ENCODE measurements at regions not wholly inside any gene's neighbourhood (a gene's known extent, or its start where the extent isn't known, plus 50 kb on each side); places are given as distances from the start of the nearest gene placed in this dataset.

DNA sequence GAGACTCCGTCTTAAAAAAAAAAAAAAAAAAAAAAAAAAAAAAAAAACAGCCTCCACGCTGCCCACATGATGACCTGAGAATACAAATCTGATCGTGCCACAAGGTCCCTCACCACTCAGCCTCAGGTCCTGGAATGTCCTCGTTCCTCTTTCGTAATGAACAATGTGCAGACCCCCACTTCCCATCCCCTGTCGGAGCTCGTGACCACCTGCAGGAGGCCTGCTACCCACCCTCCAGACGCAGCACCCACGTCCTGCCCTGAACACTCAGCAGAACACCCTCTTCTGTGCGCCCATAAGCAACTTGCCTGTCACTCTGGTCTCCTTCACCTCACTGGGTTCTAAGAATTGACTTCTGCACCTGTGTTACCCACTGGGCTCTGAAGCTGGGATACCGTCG is 166.4 kb downstream of the KATNAL1 start:
- DNase-seq (ENCODE audit: low spot score) (no peak), ATAC-seq (no peak)
- CTCF ChIA-PET = no interaction called here
- TF ChIP-seq E2F4 (CRISPR knock-in tag; IDR thresholded peaks at IDR 0.05; ENCODE audit: borderline replicate concordance, low read depth) (no peak), ARID4B (CRISPR knock-in tag; IDR thresholded peaks at IDR 0.05; ENCODE audit: borderline replicate concordance) (no peak), SMAD4 (CRISPR knock-in tag; IDR thresholded peaks at IDR 0.05) (no peak), ZNF219 (CRISPR knock-in tag; IDR thresholded peaks at IDR 0.05; ENCODE audit: borderline replicate concordance) (no peak), NR2C2 (CRISPR knock-in tag; IDR thresholded peaks at IDR 0.05) (no peak), GABPB1 (CRISPR knock-in tag; IDR thresholded peaks at IDR 0.05) (no peak), PREB (CRISPR knock-in tag; IDR thresholded peaks at IDR 0.05; ENCODE audit: borderline replicate concordance) (no peak), E2F5 (CRISPR knock-in tag; IDR thresholded peaks at IDR 0.05) (no peak)
- TF ChIP-seq, protein P1, sequence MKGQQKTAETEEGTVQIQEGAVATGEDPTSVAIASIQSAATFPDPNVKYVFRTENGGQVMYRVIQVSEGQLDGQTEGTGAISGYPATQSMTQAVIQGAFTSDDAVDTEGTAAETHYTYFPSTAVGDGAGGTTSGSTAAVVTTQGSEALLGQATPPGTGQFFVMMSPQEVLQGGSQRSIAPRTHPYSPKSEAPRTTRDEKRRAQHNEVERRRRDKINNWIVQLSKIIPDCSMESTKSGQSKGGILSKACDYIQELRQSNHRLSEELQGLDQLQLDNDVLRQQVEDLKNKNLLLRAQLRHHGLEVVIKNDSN (CRISPR knock-in tag; IDR thresholded peaks at IDR 0.05) = no peak
- TF ChIP-seq, protein P2, sequence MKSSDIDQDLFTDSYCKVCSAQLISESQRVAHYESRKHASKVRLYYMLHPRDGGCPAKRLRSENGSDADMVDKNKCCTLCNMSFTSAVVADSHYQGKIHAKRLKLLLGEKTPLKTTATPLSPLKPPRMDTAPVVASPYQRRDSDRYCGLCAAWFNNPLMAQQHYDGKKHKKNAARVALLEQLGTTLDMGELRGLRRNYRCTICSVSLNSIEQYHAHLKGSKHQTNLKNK (CRISPR knock-in tag; IDR thresholded peaks at IDR 0.05) = no peak
- TF ChIP-seq, protein P3, sequence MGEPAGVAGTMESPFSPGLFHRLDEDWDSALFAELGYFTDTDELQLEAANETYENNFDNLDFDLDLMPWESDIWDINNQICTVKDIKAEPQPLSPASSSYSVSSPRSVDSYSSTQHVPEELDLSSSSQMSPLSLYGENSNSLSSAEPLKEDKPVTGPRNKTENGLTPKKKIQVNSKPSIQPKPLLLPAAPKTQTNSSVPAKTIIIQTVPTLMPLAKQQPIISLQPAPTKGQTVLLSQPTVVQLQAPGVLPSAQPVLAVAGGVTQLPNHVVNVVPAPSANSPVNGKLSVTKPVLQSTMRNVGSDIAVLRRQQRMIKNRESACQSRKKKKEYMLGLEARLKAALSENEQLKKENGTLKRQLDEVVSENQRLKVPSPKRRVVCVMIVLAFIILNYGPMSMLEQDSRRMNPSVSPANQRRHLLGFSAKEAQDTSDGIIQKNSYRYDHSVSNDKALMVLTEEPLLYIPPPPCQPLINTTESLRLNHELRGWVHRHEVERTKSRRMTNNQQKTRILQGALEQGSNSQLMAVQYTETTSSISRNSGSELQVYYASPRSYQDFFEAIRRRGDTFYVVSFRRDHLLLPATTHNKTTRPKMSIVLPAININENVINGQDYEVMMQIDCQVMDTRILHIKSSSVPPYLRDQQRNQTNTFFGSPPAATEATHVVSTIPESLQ (CRISPR knock-in tag; IDR thresholded peaks at IDR 0.05) = no peak
- TF ChIP-seq, protein P4, sequence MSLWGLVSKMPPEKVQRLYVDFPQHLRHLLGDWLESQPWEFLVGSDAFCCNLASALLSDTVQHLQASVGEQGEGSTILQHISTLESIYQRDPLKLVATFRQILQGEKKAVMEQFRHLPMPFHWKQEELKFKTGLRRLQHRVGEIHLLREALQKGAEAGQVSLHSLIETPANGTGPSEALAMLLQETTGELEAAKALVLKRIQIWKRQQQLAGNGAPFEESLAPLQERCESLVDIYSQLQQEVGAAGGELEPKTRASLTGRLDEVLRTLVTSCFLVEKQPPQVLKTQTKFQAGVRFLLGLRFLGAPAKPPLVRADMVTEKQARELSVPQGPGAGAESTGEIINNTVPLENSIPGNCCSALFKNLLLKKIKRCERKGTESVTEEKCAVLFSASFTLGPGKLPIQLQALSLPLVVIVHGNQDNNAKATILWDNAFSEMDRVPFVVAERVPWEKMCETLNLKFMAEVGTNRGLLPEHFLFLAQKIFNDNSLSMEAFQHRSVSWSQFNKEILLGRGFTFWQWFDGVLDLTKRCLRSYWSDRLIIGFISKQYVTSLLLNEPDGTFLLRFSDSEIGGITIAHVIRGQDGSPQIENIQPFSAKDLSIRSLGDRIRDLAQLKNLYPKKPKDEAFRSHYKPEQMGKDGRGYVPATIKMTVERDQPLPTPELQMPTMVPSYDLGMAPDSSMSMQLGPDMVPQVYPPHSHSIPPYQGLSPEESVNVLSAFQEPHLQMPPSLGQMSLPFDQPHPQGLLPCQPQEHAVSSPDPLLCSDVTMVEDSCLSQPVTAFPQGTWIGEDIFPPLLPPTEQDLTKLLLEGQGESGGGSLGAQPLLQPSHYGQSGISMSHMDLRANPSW (CRISPR knock-in tag; conservative IDR thresholded peaks at IDR 0.05; ENCODE audit: low read depth) = no peak
- TF ChIP-seq, protein P5, sequence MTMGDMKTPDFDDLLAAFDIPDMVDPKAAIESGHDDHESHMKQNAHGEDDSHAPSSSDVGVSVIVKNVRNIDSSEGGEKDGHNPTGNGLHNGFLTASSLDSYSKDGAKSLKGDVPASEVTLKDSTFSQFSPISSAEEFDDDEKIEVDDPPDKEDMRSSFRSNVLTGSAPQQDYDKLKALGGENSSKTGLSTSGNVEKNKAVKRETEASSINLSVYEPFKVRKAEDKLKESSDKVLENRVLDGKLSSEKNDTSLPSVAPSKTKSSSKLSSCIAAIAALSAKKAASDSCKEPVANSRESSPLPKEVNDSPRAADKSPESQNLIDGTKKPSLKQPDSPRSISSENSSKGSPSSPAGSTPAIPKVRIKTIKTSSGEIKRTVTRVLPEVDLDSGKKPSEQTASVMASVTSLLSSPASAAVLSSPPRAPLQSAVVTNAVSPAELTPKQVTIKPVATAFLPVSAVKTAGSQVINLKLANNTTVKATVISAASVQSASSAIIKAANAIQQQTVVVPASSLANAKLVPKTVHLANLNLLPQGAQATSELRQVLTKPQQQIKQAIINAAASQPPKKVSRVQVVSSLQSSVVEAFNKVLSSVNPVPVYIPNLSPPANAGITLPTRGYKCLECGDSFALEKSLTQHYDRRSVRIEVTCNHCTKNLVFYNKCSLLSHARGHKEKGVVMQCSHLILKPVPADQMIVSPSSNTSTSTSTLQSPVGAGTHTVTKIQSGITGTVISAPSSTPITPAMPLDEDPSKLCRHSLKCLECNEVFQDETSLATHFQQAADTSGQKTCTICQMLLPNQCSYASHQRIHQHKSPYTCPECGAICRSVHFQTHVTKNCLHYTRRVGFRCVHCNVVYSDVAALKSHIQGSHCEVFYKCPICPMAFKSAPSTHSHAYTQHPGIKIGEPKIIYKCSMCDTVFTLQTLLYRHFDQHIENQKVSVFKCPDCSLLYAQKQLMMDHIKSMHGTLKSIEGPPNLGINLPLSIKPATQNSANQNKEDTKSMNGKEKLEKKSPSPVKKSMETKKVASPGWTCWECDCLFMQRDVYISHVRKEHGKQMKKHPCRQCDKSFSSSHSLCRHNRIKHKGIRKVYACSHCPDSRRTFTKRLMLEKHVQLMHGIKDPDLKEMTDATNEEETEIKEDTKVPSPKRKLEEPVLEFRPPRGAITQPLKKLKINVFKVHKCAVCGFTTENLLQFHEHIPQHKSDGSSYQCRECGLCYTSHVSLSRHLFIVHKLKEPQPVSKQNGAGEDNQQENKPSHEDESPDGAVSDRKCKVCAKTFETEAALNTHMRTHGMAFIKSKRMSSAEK (CRISPR knock-in tag; IDR thresholded peaks at IDR 0.05; ENCODE audit: borderline replicate concordance) = no peak
- TF ChIP-seq, protein P6, sequence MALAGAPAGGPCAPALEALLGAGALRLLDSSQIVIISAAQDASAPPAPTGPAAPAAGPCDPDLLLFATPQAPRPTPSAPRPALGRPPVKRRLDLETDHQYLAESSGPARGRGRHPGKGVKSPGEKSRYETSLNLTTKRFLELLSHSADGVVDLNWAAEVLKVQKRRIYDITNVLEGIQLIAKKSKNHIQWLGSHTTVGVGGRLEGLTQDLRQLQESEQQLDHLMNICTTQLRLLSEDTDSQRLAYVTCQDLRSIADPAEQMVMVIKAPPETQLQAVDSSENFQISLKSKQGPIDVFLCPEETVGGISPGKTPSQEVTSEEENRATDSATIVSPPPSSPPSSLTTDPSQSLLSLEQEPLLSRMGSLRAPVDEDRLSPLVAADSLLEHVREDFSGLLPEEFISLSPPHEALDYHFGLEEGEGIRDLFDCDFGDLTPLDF (CRISPR knock-in tag; IDR thresholded peaks at IDR 0.05) = no peak
- Mint-ChIP-seq H3K27ac (no peak overlapping the region), H3K4me3 (no peak overlapping the region), H3K27me3 (ENCODE audit: low read depth) (no peaks in the 10 kb centered on the region; the same call in 1 of the 2 replicates), H3K4me1 (peaks cover 5% of the 10 kb centered on the region; the same call in 1 of the 2 replicates), H3K36me3 (no peaks in the 10 kb centered on the region), H3K9me3 (peaks cover 21% of the 10 kb centered on the region)
- POLR2A ChIA-PET = no interaction called here
